ENCODE measurements at regions not wholly inside any gene's neighbourhood (a gene's known extent, or its start where the extent isn't known, plus 50 kb on each side); places are given as distances from the start of the nearest gene placed in this dataset.

- ATAC-seq (no peak), DNase-seq (ENCODE audit: low read depth, low spot score) (no peak)
- no peaks in the 10 kb centered on the region for H3K27me3 ChIP-seq (ENCODE audit: insufficient read depth, low read length)
- intact Hi-C loops (cut with micrococcal nuclease) = loop anchor here (2.0 kb wide), 1 partner anchor 266 kb away; no protein-coding TSS in a partner anchor
- no peak overlapping the region for H3K27ac ChIP-seq (ENCODE audit: low read depth, low read length)
- no peak overlapping the region for H3K4me3 ChIP-seq (replicated peaks in 1 of 2; ENCODE audit: low read depth in 1 of 2, low read length in 2 of 2)
- POLR2A ChIA-PET = no interaction called here
- CTCF ChIA-PET = interaction anchor here (1.0 to 1.7 kb wide), 3 partner anchors 73 to 267 kb away, joined by 3 to 15 read pairs (median 3); no protein-coding TSS in a partner anchor
- no peak overlapping the region for H2AFZ ChIP-seq (ENCODE audit: low read depth, low read length, poor library complexity, severe bottlenecking)
- no peaks in the 10 kb centered on the region for H3K36me3 ChIP-seq (ENCODE audit: control insufficient read depth in 1 of 2, insufficient read depth in 2 of 2, low read length in 2 of 2)
- no peak for TF ChIP-seq SIN3A (IDR thresholded peaks at IDR 0.05; ENCODE audit: low read depth)
- no peak for TF ChIP-seq EZH2phosphoT487 (IDR thresholded peaks at IDR 0.05; ENCODE audit: borderline replicate concordance)
- TF ChIP-seq REST (IDR thresholded peaks at IDR 0.05; ENCODE audit: low read depth) = no peak
- no peak for TF ChIP-seq CEBPB (IDR thresholded peaks at IDR 0.05; ENCODE audit: low read depth)
- no peak for TF ChIP-seq ELF1 (IDR thresholded peaks at IDR 0.05; ENCODE audit: borderline replicate concordance, low read depth)
- TF ChIP-seq TCF7L2 (IDR thresholded peaks at IDR 0.05; ENCODE audit: borderline replicate concordance, extremely low read depth, insufficient read depth, insufficient read length) = no peak
- no peak for TF ChIP-seq ATF3 (IDR thresholded peaks at IDR 0.05)
- TF ChIP-seq SRF (IDR thresholded peaks at IDR 0.05; ENCODE audit: low read depth) = no peak
- no peak for TF ChIP-seq YY1 (IDR thresholded peaks at IDR 0.05; ENCODE audit: extremely low read depth, insufficient replicate concordance, low read depth, low read length)
- no peak for TF ChIP-seq ZBTB33 (IDR thresholded peaks at IDR 0.05; ENCODE audit: extremely low read depth, insufficient replicate concordance, low read length)
- TF ChIP-seq CBX3 (IDR thresholded peaks at IDR 0.05; ENCODE audit: low read depth) = no peak
- TF ChIP-seq ZFX (IDR thresholded peaks at IDR 0.05) = no peak
- no peaks in the 10 kb centered on the region for H4K20me1 ChIP-seq (ENCODE audit: insufficient read depth)
- no peaks in the 10 kb centered on the region for H3K9me3 ChIP-seq (ENCODE audit: control insufficient read depth in 1 of 2, insufficient read depth in 1 of 2, low read depth in 1 of 2, low read length in 2 of 2)
- H3K9ac ChIP-seq (ENCODE audit: low read length) = no peak overlapping the region
- no peaks in the 10 kb centered on the region for H3K4me1 ChIP-seq (ENCODE audit: control insufficient read depth in 1 of 2, insufficient read depth in 2 of 2, low read length in 2 of 2)
- no peak overlapping the region for H3K4me2 ChIP-seq (ENCODE audit: low read length)
- no peaks in the 10 kb centered on the region for H3K9me2 ChIP-seq (ENCODE audit: insufficient read depth)
- RAD21 ChIA-PET (ENCODE audit: low non-redundant PET in 1 of 2, low total read pairs in 2 of 2, uncharacterized antibody in 2 of 2, unreplicated experiment in 2 of 2) = no interaction called here
- H3K79me2 ChIP-seq (ENCODE audit: insufficient read depth, low read length) = no peaks in the 10 kb centered on the region
- no TSS peak for BruUV-seq (replicated peaks)
Measured at GRCh38 chr2:3958969-3959368, 255.6 kb downstream of the DCDC2C start.
